ENCODE measurements at regions not wholly inside any gene's neighbourhood (a gene's known extent, or its start where the extent isn't known, plus 50 kb on each side); places are given as distances from the start of the nearest gene placed in this dataset.

- TF ChIP-seq EZH2 (IDR thresholded peaks at IDR 0.05; ENCODE audit: borderline replicate concordance, insufficient read depth, low read depth, low read length, poor library complexity, severe bottlenecking): no peak
- no peak for TF ChIP-seq CTCF (IDR thresholded peaks at IDR 0.05)
Observed at GRCh38 chr13:83824120-83824519, 58.2 kb downstream of the SLITRK1 start.
